ENCODE measurements at regions not wholly inside any gene's neighbourhood (a gene's known extent, or its start where the extent isn't known, plus 50 kb on each side); places are given as distances from the start of the nearest gene placed in this dataset.

- TF ChIP-seq KAT8 (CRISPR knock-in tag; IDR thresholded peaks at IDR 0.05) = no peak
- no peak for TF ChIP-seq FOSL2 (CRISPR knock-in tag; IDR thresholded peaks at IDR 0.05)
- TF ChIP-seq SP2 (CRISPR knock-in tag; IDR thresholded peaks at IDR 0.05) = no peak
- no peak for TF ChIP-seq TCF12 (IDR thresholded peaks at IDR 0.05)
- no peak for TF ChIP-seq TCF12 (CRISPR knock-in tag; IDR thresholded peaks at IDR 0.05)
- no peak for TF ChIP-seq SMAD9 (CRISPR knock-in tag; IDR thresholded peaks at IDR 0.05)
- TF ChIP-seq POLR2A (IDR thresholded peaks at IDR 0.05; ENCODE audit: insufficient read depth in 1 of 2, low read depth in 2 of 2, low read length in 2 of 2) = no peak
- TF ChIP-seq, protein P1, sequence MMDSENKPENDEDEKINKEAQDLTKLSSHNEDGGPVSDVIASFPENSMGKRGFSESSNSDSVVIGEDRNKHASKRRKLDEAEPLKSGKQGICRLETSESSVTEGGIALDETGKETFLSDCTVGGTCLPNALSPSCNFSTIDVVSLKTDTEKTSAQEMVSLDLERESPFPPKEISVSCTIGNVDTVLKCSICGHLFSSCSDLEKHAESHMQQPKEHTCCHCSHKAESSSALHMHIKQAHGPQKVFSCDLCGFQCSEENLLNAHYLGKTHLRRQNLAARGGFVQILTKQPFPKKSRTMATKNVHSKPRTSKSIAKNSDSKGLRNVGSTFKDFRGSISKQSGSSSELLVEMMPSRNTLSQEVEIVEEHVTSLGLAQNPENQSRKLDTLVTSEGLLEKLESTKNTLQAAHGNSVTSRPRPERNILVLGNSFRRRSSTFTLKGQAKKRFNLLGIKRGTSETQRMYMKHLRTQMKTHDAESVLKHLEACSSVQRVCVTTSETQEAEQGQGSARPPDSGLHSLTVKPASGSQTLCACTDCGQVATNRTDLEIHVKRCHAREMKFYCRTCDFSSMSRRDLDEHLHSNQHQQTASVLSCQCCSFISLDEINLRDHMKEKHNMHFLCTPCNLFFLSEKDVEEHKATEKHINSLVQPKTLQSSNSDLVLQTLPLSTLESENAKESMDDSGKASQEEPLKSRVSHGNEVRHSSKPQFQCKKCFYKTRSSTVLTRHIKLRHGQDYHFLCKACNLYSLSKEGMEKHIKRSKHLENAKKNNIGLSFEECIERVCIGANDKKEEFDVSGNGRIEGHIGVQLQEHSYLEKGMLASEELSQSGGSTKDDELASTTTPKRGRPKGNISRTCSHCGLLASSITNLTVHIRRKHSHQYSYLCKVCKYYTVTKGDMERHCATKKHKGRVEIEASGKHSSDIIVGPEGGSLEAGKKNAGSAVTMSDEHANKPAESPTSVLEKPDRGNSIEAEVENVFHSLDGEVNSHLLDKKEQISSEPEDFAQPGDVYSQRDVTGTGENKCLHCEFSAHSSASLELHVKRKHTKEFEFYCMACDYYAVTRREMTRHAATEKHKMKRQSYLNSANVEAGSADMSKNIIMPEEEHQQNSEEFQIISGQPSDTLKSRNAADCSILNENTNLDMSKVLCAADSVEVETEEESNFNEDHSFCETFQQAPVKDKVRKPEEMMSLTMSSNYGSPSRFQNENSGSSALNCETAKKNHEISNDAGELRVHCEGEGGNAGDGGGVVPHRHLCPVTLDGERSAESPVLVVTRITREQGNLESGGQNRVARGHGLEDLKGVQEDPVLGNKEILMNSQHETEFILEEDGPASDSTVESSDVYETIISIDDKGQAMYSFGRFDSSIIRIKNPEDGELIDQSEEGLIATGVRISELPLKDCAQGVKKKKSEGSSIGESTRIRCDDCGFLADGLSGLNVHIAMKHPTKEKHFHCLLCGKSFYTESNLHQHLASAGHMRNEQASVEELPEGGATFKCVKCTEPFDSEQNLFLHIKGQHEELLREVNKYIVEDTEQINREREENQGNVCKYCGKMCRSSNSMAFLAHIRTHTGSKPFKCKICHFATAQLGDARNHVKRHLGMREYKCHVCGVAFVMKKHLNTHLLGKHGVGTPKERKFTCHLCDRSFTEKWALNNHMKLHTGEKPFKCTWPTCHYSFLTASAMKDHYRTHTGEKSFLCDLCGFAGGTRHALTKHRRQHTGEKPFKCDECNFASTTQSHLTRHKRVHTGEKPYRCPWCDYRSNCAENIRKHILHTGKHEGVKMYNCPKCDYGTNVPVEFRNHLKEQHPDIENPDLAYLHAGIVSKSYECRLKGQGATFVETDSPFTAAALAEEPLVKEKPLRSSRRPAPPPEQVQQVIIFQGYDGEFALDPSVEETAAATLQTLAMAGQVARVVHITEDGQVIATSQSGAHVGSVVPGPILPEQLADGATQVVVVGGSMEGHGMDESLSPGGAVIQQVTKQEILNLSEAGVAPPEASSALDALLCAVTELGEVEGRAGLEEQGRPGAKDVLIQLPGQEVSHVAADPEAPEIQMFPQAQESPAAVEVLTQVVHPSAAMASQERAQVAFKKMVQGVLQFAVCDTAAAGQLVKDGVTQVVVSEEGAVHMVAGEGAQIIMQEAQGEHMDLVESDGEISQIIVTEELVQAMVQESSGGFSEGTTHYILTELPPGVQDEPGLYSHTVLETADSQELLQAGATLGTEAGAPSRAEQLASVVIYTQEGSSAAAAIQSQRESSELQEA (CRISPR knock-in tag; IDR thresholded peaks at IDR 0.05; ENCODE audit: not compliant biosample characterization) = no peak
- TF ChIP-seq FOXJ3 (CRISPR knock-in tag; IDR thresholded peaks at IDR 0.05; ENCODE audit: borderline replicate concordance) = no peak
- no peak for TF ChIP-seq EZH2 (conservative IDR thresholded peaks at IDR 0.05; ENCODE audit: low read depth, low read length)
- no peak for TF ChIP-seq GABPB1 (CRISPR knock-in tag; IDR thresholded peaks at IDR 0.05)
- no peak for TF ChIP-seq U2AF2 (IDR thresholded peaks at IDR 0.05; ENCODE audit: low read depth, low read length)
Measured at GRCh38 chr18:28863396-28863795, 686.5 kb upstream of the CDH2 start.
